NCI-H2227 treated with DMSO at 0.1 percent for 48 hours (cell line): ENCODE measurements at regions not wholly inside any gene's neighbourhood (a gene's known extent, or its start where the extent isn't known, plus 50 kb on each side); places are given as distances from the start of the nearest gene placed in this dataset.

Source experiments
- DNase-seq: peaks from one replicate; lab custom pipeline; 2025; lab: John Stamatoyannopoulos, UW

DNA sequence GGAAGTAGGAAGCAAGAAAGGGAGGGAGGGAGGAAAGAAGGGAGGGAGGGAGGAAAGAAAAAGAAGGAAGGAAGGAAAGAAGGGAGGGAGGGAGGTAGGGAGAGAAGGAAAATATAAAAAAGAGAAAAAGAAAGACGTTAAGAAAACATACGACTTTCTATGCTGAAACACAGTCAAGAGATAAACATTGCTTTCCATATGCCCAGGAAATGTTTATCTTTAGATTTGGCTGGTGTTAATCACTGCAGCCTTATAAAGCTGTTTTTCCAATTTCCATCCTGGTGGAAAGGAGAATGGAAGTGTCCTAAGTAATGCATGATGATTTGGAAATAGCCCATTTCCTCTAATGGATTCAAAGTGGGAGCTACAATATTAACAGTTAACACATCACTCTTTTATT, 524.3 kb downstream of the MTRR start:
- no peak for DNase-seq

DNA sequence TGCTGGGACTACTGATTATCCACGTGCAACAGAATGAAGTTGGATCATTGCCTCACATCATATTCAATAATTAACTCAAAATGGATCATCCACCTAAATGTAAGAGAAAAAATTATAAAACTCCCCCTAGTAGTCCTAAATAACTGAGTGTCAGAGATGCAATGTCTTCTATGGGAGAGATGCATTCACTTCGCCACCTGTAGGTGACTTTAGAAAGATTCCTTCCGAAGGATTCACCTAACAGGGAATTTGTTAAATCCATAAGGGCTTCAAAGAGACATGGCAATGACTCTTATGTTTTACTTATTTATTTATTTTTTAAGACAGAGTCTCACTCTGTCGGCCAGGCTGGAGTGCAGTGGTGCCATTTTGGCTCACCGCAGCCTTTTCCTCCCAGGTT, 526.0 kb downstream of the MTRR start:
- DNase-seq: no peak

DNA sequence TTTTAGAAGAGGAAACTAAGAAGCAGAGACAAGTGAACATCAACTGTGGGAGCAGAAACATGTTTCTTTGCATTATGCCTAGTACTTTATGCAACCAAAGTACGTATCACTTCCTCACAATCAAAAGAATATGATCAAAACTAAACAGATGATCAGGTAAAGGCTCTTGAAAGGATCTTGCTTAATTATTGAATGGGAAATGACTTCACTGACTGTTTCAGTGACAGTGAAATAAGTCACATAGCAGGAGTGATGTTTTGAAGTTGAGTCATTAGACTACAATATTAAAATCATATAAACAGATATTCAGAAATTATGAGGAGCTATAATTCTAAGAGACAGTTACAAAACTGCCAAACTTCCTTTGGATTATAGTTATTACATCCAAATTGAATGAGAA, 527.3 kb downstream of the MTRR start:
- no peak for DNase-seq

DNA sequence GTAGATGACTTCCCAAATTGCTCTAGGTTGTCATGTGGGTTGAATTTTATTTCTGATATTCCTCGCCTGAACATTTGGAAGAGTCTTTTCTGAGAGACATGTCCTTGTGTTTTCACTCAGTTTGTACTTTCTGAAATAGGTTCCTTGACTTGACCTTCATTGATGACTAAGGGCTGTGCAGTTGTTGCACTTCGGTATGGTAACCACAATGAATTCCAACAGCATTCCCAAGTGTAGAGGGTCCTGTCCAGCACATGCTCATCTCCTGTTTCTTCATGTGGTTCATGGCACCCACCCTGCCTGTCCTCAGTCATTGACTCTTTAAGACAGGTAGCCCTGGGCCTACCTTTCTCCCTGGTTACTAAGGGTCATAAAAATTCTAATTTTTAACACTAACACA, 527.8 kb downstream of the MTRR start:
- DNase-seq: no peak

DNA sequence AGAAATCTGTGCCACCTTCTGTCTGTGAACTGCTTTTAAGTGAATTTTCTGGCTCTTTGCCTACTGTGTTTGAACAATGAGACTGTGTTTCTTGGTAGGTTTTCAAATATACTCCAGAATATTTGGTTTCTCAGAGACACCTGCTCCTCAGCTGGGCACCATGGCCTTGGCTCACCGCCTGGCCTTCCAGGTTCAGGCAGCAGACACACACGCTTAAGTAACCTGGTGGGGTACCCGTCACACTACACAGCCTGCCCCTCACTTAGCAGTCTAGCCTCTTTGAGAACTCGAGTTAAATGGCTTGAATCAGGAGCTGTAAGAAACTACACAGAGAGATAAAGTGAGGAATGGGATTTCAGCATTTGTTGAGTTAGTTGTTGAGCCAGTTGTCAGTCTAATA, 530.5 kb downstream of the MTRR start:
- no peak for DNase-seq

DNA sequence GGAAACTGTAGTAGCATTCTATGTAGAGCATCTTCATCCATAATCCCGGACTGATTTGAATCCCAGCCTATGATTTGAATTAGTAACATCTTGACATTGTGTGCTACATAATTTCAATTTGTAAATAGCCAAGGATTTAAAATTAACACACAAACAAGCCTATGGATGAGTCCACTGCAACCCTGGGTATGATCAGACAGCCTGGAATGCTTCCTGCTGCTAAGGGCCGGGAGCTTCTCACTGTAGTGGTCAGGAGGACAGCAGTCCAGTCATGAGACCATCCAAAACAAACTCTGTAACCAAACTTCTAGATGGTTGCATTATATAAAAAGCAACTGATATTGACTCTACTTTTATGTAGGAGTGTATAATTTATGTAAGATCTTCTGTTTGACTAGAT, 539.3 kb downstream of the MTRR start:
- no peak for DNase-seq

DNA sequence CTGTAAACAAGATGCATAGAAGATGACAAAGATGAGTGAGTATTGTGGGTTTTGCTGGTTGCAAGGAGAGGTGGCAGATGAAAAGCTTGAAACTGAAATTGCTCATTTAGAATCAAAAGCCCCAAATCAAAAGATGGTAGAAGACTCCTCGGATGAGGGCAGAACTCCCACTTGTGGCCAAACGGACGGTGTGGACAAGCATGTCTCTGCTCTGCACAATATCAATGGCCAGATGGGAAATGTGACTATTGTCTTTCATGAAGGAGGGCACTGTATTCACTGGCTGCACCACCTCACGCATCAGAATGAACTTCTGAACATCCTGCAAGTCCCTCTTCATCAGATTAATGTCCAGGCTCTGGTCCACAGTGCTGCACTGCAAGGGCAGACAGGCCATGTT, 541.7 kb downstream of the MTRR start:
- no peak for DNase-seq

DNA sequence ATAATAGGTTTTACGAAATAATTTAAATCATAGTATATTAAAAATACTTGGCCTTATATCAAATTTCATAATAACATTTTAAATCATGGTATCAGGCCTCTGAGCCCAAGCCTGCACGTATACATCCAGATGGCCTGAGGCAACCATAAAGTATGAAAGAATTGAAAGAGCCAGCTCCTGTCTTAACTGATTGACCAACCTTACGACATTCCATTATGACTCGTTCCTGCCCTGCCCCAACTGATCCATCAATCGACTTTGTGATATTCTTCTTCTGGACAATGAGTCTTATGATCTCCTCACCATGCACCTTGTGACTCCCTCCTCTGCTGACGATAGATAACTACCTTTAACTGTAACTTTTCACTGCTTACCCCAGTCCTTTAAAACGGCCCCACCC, 545.0 kb downstream of the MTRR start:
- DNase-seq: no peak

DNA sequence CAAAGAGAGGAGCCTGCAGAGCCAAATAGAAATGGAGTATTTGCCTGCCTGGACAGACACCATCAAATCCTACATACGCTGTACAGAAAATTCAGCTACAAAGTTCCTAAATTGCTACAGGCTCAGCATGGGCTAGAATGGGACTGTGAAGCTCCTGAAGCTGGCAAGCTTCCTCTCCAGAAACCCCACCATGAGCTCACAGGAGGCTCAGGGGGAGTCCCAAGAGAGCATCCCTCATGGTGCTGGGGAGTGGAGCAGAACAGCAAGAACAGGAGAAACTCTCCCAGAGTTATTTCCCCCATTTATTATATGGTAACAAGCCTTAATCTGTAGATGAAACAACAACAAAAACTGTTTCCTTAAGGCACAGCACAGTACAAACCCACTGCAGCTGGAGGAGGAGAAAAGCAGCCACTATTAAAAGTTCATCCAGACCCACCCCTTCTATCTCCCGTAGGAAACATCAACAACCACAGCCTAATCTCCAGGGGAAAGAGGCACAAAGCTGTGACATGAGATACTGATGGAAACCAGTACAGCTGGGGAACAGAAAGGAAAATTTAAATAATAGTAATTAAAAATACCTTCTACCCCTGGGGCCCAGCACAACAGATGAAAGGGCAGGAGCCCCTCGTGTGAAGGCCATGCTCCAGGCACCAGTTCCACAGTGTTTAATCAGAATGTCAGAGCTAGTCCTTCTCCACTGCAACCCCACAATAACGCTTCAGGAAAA, 548.5 kb downstream of the MTRR start:
- no peak for DNase-seq

DNA sequence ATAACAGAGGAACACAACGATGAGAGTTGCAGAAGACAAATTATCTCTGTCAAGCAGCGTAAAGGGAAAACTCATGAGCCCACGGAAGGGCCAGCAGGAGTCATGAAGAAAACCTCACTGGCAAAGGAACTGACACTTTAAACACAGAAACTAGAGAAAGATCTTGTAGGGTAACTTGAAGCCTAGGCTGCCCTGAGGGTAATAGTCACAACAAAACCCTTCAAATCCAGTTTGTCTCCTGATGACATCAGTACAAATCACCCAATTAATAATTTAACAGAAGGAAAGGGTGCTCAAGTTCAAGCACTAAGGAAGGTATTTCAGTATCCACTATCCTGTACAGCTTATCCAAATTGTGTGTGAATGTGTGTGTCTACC, 549.1 kb downstream of the MTRR start:
- DNase-seq: no peak

DNA sequence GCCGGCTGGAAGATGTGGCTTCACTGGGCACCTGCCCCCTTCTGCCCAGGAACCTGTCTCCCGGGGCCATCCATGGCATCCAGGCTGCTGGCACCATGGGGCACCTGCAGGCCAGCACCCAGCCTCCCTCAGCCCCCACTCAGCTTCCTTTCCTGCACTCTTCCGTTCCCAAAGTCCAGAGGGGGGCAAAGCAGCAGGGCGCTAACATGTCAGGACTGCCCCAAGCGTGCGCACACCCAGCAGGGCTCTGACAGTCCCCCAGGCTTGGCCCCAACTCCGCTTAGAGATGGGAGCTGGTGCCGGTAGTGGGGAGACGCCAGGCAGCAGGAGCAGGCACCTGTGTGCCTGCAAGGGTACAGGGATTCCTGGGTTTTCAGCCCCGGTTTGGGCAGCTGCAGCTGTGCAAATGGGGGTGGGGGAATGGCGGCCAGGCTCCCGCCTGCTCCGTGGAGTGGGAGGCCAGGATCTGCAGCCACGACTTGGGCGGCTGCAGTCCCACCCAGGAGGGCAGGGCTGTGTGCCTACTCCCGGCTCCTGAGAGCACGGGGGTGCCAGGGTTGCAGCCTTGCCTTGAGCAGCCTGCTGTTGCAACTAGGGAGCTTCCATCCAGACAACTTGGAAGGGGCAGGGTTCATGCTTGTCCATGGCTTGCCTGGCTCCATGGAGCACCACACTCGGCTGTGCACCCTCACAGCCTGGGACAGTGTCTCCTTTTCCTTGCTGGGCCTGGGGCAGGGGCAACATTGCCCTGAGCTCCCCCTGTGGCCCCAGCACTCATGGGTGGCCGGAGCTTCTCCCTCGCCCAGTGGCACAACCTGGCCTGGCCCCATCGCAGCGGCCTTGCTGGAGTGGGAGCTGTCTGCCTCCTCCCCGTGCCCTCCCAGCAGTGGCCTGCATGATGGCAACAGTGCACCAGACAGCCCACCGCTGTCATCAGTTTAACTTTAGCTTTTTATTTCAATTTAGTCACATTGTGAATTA, 561.1 kb downstream of the MTRR start:
- DNase-seq: no peak

DNA sequence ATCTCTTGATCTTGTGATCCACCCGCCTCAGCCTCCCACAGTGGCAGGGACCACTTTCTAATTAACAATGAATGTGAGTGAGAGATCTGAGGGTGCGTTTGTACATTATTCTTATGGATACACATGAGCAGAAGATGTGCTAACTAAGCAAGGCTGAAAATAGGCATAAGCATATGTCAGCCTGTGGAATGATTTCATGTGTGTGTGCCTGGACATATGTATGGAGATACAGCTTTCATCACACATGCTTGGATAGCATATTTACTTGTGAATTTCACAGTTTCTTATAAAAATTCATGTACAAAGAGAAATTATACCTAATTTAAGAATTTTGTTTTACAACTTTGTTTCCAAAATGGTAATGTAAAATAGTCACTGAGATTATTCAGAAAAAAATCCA, 565.6 kb downstream of the MTRR start:
- no peak for DNase-seq

DNA sequence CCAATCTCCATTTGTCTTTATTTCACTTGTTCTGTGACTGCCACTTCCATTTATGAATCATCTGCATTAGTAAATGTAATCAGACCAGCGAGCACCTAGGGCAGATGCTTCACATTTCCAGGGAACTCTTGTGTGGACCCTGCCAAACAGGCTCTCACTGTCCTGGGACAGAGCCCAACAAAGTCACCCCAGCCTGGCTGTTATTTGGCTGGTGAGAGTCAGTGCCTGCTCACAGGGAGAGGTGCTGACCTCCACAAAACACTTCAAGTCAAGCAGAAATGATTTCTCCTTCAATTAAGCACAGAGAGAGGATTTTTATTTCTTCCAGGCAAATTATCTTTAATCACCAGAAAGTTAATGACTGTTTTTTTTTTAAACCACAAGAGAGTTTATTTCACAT, 568.0 kb downstream of the MTRR start:
- DNase-seq: no peak

DNA sequence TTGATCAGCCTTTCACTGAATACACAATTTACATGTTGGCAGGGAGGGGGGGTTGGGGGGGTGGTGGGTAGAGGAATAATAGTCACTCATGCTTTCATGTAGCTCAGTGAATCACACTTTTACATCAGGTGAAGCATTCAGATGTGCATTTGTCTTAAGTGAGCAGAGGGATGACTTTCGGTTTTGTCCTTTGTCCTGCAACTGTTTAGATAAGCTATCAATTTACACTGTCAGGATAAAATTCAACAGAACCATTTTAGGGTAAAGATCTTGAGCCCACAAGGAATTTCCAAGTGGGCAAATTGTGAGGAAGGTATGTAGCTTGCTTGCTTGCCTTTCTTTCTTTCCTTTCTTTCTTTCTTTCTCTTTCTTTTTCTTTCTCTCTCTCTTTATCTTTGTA, 576.2 kb downstream of the MTRR start:
- DNase-seq: no peak

DNA sequence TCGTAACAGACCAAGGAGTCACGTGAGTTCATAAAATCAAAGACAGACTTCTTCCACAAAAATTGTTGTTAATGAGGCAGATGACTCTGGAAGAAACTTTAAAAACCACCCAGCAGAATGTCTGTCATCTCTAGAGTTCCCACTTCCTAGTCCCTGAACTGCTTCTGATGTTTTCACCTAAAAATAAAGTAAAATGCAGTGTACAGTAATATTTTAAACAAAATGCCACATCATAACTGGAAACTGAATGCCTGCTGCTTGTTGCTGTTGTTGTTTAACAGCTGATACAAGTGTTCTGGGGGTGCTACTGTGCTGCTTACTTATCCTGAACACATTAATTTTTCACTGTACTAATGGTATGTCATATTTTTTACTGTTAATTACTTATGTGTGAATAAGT, 577.2 kb downstream of the MTRR start:
- DNase-seq: no peak

DNA sequence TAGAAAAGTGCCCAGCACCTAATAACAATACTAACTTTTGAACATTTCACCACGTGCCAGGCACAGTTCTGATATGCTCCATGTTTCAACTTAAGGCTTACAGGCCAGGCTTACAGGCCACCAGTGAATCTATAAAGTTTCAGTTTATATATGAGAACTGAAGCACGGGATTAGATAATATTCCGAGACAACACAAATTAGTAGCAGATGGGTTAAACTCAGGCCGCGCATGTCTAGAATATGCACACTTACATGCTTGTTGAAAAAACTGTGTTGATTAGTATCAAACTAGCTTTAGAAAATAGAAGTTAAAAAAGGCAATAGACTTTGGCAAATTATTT, 587.9 kb downstream of the MTRR start:
- DNase-seq: no peak

DNA sequence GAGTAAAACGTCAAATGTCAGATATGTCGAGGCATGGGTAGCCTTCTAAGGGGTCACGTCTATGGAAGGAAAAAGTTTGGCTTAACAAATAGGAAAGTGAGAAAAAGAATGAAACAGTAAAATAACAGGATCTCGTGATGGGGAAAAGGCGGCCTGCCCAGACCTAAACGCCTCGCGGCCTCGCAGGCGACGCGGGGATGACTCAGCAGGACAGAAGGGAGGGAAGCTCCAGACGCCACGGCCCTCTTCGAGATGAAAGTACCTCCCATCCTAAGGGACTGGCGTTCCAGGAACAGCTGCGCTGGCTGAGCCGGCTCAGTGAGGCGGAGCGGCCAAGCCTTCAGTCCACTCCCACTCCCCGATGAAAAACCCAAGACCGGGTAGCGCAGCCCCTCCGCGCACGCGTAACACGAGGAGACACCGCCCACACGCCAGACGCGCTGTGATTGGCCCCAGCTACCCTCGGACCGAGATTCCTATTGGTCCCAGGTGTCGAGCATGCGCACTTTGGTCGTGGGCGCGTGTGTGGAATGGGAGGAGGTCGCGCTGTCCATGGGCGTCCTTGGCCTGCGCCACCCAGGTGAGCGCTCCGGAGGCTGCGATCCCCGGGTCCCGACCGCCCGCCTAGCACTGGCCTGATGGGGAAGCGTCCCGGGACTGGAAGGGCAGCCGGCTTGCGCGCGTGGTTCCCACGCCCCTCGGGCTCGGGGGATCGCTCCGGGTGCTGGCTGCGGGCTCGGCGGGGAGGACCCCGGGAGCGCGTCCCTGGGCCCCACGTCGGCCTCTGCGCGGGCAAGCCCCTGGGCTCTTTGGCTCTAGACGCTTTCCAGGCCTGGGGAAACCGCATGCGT, 588.5 kb downstream of the MTRR start:
- DNase-seq: peak; percentile 94

DNA sequence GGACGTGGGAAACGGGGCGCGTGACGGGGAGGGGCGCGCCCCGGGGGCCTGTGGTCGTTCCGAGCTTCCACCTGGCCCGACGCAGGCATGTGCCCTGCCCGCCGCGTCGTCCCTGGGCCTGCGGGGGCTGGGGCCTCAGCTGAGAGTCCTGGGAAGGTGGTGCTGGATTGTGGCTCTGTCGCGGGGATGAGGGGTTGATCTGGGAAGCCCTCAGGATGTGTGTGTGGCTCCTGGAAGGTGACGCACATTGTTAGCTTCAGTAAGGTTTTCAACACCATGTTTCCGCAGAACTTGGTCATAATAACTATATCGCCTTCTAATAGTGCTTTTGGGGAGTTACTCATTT, 589.1 kb downstream of the MTRR start:
- DNase-seq: no peak

DNA sequence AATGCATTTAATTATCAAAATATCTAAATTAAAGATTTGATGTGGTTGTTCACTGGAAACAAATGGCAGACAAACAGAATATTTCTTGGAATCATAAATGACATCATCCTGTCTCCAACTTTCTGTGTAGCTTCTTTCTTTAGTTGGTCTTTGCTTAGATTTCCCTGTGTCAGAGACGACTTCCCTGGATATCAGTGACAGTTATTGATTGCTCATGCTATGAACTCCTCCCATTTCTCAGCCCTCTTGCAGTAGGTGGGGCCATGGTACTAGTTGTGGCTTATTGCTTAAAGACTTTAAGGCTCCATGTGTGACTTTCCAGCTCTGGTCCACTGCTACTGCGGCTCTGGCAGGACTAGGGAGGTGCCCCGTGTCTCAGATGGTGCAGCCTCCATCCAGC, 592.6 kb downstream of the MTRR start:
- no peak for DNase-seq

DNA sequence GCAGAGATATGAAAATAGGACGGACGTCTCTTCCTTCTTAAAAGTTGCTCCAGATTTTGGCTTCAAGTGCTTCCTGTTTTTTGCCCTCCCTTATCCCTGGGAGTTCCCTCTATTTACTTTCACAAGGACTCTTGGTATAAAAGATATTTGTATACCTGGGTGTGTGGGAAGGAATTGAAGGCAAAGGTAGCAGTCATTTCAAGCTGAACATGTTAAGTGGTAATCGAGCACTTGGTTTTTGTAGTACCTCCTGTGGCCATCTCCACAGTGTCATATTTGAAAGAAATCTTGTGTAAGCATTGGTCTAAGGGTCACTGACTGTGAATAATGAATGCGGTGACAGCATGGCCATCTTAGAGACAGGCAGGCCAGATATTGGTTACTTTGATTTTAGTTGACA, 593.6 kb downstream of the MTRR start:
- no peak for DNase-seq

DNA sequence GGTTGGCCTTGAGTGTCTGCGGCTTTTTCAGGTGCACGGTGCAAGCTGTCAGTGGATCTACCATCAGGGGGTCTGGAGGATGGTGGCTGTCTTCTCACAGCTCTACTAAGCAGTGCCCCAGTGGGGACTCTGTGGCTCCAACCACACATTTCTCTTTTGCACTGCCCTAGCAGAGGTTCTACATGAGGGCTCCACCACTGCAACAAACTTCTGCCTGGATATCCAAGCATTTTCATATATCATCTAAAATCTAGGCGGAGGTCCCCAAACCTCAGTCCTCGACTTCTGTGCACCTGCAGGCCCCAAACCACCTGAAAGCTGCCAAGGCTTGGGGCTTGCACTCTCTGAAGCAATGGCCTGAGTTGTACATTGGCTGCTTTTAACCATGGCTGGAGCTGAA, 601.5 kb downstream of the MTRR start:
- DNase-seq: no peak

DNA sequence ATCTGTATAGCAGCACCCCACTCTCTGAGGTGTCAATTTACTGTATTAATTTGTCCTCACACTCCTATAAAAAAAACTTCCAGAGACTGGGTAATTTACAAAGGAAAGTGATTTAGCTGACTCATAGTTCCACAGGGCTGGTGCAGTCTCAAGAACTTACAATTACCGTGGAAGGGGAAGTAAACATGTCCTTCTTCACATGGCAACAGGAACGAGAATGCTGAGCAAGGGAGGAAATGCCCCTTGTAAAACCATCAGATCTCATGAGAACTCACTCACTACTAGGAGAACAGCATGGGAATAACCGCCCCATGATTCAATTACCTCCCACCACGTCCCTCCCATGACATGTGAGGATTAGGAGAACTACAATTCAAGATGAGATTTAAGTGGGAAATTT, 602.6 kb downstream of the MTRR start:
- no peak for DNase-seq

DNA sequence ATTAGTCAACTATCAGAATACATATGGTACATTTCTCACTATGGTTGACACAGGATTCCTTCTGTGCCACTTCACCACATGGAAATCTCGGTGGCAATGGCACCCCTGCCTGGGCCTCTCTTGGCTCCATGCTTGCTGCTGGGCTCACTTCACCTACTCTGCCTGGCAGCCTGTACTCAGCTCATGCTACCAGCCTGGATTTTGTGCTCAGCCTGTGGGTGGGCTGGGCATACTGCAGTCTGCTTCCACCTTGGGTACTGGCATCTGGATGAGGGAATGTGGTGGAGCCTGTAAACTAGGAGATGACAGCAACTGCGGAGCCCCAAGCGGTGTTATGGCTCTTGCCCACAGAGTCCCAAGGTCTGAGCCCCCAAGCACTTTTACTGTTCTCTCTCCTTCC, 604.1 kb downstream of the MTRR start:
- no peak for DNase-seq
